Liver (tissue), 8 donors: ENCODE measurements at regions not wholly inside any gene's neighbourhood (a gene's known extent, or its start where the extent isn't known, plus 50 kb on each side); places are given as distances from the start of the nearest gene placed in this dataset.

ENCODE experiments used
- DNase-seq: peaks from one replicate; pipeline ENCODE4 v3.0.0-alpha.2; 2017; ENCODE audit warnings: low spot score
- H3K27ac ChIP-seq, 2 donors: one replicate each; pipeline ENCODE4 v1.7.0; 2013; ENCODE audit warnings: inconsistent platforms in 2 of 2, low read length in 2 of 2, control low read depth in 1 of 2, low read depth in 1 of 2, mild to moderate bottlenecking in 1 of 2
- H3K27me3 ChIP-seq, 4 donors: one replicate each; pipeline versions ENCODE4 v1.6.1 to v1.7.0; 2013; ENCODE audit warnings: low read length in 3 of 4, inconsistent platforms in 1 of 4, mild to moderate bottlenecking in 1 of 4, moderate library complexity in 1 of 4; ENCODE audit not compliant: control insufficient read depth in 4 of 4, insufficient read depth in 4 of 4
- H3K36me3 ChIP-seq, 4 donors: one replicate each; pipeline versions ENCODE4 v1.6.1 to v1.7.0; 2013; ENCODE audit warnings: low read length in 3 of 4, mild to moderate bottlenecking in 3 of 4, low read depth in 1 of 4, moderate library complexity in 1 of 4; ENCODE audit not compliant: control insufficient read depth in 4 of 4, insufficient read depth in 3 of 4
- H3K4me1 ChIP-seq, 4 donors: one replicate each; pipeline versions ENCODE4 v1.6.1 to v1.7.0; 2013; ENCODE audit warnings: low read length in 3 of 4, mild to moderate bottlenecking in 3 of 4, moderate library complexity in 1 of 4; ENCODE audit not compliant: control insufficient read depth in 4 of 4, insufficient read depth in 4 of 4
- H3K4me3 ChIP-seq, 3 donors: one replicate each; pipeline versions ENCODE4 v1.6.1 to v1.7.0; 2013; ENCODE audit warnings: low read length in 3 of 3, control low read depth in 1 of 3, low read depth in 1 of 3, mild to moderate bottlenecking in 1 of 3
- H3K9ac ChIP-seq, 2 donors: one replicate each; pipeline ENCODE4 v1.7.0; 2013; ENCODE audit warnings: low read length in 2 of 2, mild to moderate bottlenecking in 2 of 2, moderate library complexity in 2 of 2, control low read depth in 1 of 2, low read depth in 1 of 2
- H3K9me3 ChIP-seq, 4 donors: one replicate each; pipeline versions ENCODE4 v1.6.1 to v1.7.0; 2013; ENCODE audit warnings: low read length in 3 of 4; ENCODE audit not compliant: control insufficient read depth in 4 of 4
- ATF3 ChIP-seq: IDR thresholded peaks from 2 replicates; pipeline ENCODE4 v1.6.1; 2016; ENCODE audit warnings: antibody characterized with exemption
- CTCF ChIP-seq: fragments of 150-350 bp; IDR thresholded peaks from 2 replicates; pipeline ENCODE4 v1.5.1; 2017; ENCODE audit warnings: improper control_type of control experiment, low read depth, low read length; ENCODE audit not compliant: missing input control
- EGR1 ChIP-seq, 2 donors: IDR thresholded peaks; 2 replicates each; pipeline ENCODE4 v1.6.1; 2016 to 2018; ENCODE audit warnings: antibody characterized with exemption in 2 of 2, low read depth in 2 of 2
- FOXA1 ChIP-seq: IDR thresholded peaks from 2 replicates; pipeline ENCODE4 v1.6.1; 2016; ENCODE audit warnings: antibody characterized with exemption
- FOXA2 ChIP-seq: IDR thresholded peaks from 2 replicates; pipeline ENCODE4 v1.6.1; 2016; ENCODE audit warnings: antibody characterized with exemption
- GABPA ChIP-seq, 2 donors: IDR thresholded peaks in 1 of 2; conservative IDR thresholded peaks in 1 of 2; 2 replicates each; pipeline ENCODE4 v1.6.1; 2016; ENCODE audit warnings: antibody characterized with exemption in 2 of 2, mild to moderate bottlenecking in 1 of 2, moderate library complexity in 1 of 2
- HNF4A ChIP-seq, 2 donors: conservative IDR thresholded peaks; 2 replicates each; pipeline ENCODE4 v1.6.1; 2016; ENCODE audit warnings: antibody characterized with exemption in 2 of 2, mild to moderate bottlenecking in 2 of 2
- HNF4G ChIP-seq: IDR thresholded peaks from 2 replicates; pipeline ENCODE4 v1.6.1; 2016; ENCODE audit warnings: antibody characterized with exemption
- JUND ChIP-seq, 2 donors: IDR thresholded peaks; 2 replicates each; pipeline ENCODE4 v1.6.1; 2016; ENCODE audit warnings: antibody characterized with exemption in 2 of 2
- MAX ChIP-seq: IDR thresholded peaks from 2 replicates; pipeline ENCODE4 v1.6.1; 2016; ENCODE audit warnings: antibody characterized with exemption
- NR2F2 ChIP-seq: IDR thresholded peaks from 2 replicates; pipeline ENCODE4 v1.6.1; 2016; ENCODE audit warnings: antibody characterized with exemption
- RAD21 ChIP-seq, 2 donors: IDR thresholded peaks; 2 replicates each; pipeline ENCODE4 v1.6.1; 2016; ENCODE audit warnings: antibody characterized with exemption in 2 of 2, mild to moderate bottlenecking in 2 of 2
- REST ChIP-seq: IDR thresholded peaks from 2 replicates; pipeline ENCODE4 v1.6.1; 2016; ENCODE audit warnings: antibody characterized with exemption, mild to moderate bottlenecking
- RXRA ChIP-seq, 2 donors: IDR thresholded peaks; 2 replicates each; pipeline ENCODE4 v1.6.1; 2017 to 2018; ENCODE audit warnings: antibody characterized with exemption in 2 of 2, mild to moderate bottlenecking in 1 of 2
- SP1 ChIP-seq: IDR thresholded peaks from 2 replicates; pipeline ENCODE4 v1.6.1; 2018; ENCODE audit warnings: antibody characterized with exemption, mild to moderate bottlenecking
- TAF1 ChIP-seq: conservative IDR thresholded peaks from 2 replicates; pipeline ENCODE4 v1.6.1; 2016; ENCODE audit warnings: antibody characterized with exemption, mild to moderate bottlenecking
- YY1 ChIP-seq: IDR thresholded peaks from 2 replicates; pipeline ENCODE4 v1.6.1; 2016; ENCODE audit warnings: antibody characterized with exemption, mild to moderate bottlenecking
- ZBTB33 ChIP-seq: IDR thresholded peaks from 2 replicates; pipeline ENCODE4 v1.6.1; 2016; ENCODE audit warnings: antibody characterized with exemption
- WGBS: extraction: QIAGEN DNeasy Blood & Tissue Kit; methylation state at CpG from one replicate; pipeline ENCODE4 v1.1.7; 2013; 5-methylcytosine and 5-hydroxymethylcytosine counted together
- donor health status: healthy.
- donor health status: healthy.
- donor health status: healthy.
- donor health status: healthy.
- donor health status: healthy.

- WGBS = 78% methylated on average over 6 of the region's 6 CpGs
- Histone ChIP-seq H3K27me3 (peaks cover 0 to 6% (median 1%) of the 10 kb centered on the region in 4 donors), H3K4me1 (no peaks in the 10 kb centered on the region), H3K36me3 (no peaks in the 10 kb centered on the region), H3K4me3 (no peak overlapping the region), H3K9ac (no peak overlapping the region), H3K9me3 (peaks cover under 1 to 13% (median 8%) of the 10 kb centered on the region in 4 donors), H3K27ac (no peak overlapping the region)
- DNase-seq = no peak
- TF ChIP-seq EGR1 (IDR thresholded peaks at IDR 0.05; ENCODE audit: low read depth in 2 of 2) = no peak
- no peak for TF ChIP-seq REST
- TF ChIP-seq YY1 = no peak
- TF ChIP-seq RXRA (IDR thresholded peaks at IDR 0.05) = no peak
- no peak for TF ChIP-seq TAF1
- no peak for TF ChIP-seq FOXA1
- TF ChIP-seq MAX = no peak
- no peak for TF ChIP-seq FOXA2
- TF ChIP-seq JUND (IDR thresholded peaks at IDR 0.05) = no peak
- TF ChIP-seq HNF4G = no peak
Observed at GRCh38 chr5:1997640-1998347, 115.1 kb upstream of the IRX4 start.

- Histone ChIP-seq H3K27me3 (peaks cover 0 to 6% (median under 1%) of the 10 kb centered on the region in 4 donors), H3K36me3 (no peaks in the 10 kb centered on the region), H3K9me3 (peaks cover 5 to 16% (median 11%) of the 10 kb centered on the region in 4 donors), H3K4me1 (no peaks in the 10 kb centered on the region), H3K27ac (no peak overlapping the region), H3K9ac (no peak overlapping the region), H3K4me3 (no peak overlapping the region)
- WGBS = 67% methylated on average over 5 of the region's 5 CpGs
- TF ChIP-seq EGR1 (IDR thresholded peaks at IDR 0.05; ENCODE audit: low read depth in 2 of 2) (no peak), FOXA1 (no peak), CTCF (no peak), HNF4G (no peak), ZBTB33 (no peak), SP1 (no peak), NR2F2 (no peak), RAD21 (IDR thresholded peaks at IDR 0.05) (no peak), ATF3 (no peak), YY1 (no peak), HNF4A (conservative IDR thresholded peaks at IDR 0.05) (no peak), MAX (no peak), JUND (IDR thresholded peaks at IDR 0.05) (no peak), RXRA (IDR thresholded peaks at IDR 0.05) (no peak), GABPA (IDR thresholded peaks at IDR 0.05 in 1 of 2, conservative IDR thresholded peaks at IDR 0.05 in 1 of 2) (no peak), TAF1 (no peak), REST (no peak)
- no peak for DNase-seq
Observed at GRCh38 chr5:1995491-1995890, 112.8 kb upstream of the IRX4 start.
